MCF 10A (cell line): ENCODE measurements at regions not wholly inside any gene's neighbourhood (a gene's known extent, or its start where the extent isn't known, plus 50 kb on each side); places are given as distances from the start of the nearest gene placed in this dataset.

Experiments
- BruUV-seq: library from RNA; stranded (reverse); fragments of 400-500 nt; replicated peaks from 2 replicates; lab custom pipeline; 2021; lab: Mats Ljungman, UMichigan
- CTCF ChIA-PET: fragments of 300-600 bp; sonication (Branson Sonifier 250); formaldehyde crosslinking; extraction: SDS; loops from one replicate; lab custom pipeline; 2021; ENCODE audit warnings: antibody characterized with exemption, inconsistent platforms; lab: Yijun Ruan, JAX
- POLR2A ChIA-PET: fragments of 300-600, 350-650 bp; sonication (Branson Sonifier 250); formaldehyde crosslinking; extraction: SDS; loops from one replicate; lab custom pipeline; 2020; ENCODE audit warnings: antibody characterized with exemption, inconsistent platforms; lab: Yijun Ruan, JAX
- DNase-seq: peaks from one replicate; pipeline ENCODE4 v3.0.0-alpha.2; 2018; ENCODE audit not compliant: unreplicated experiment
- H3K27ac Mint-ChIP-seq: one replicate; pipeline ENCODE4 v1.8.0; 2022; ENCODE audit warnings: mild to moderate bottlenecking, low read depth, mixed read lengths; ENCODE audit not compliant: unreplicated experiment
- H3K27me3 Mint-ChIP-seq: one replicate; pipeline ENCODE4 v1.8.0; 2022; ENCODE audit warnings: mixed read lengths; ENCODE audit not compliant: insufficient read depth, unreplicated experiment
- H3K36me3 Mint-ChIP-seq: one replicate; pipeline ENCODE4 v1.8.0; 2022; ENCODE audit warnings: mild to moderate bottlenecking, moderate library complexity, mixed read lengths; ENCODE audit not compliant: insufficient read depth, unreplicated experiment
- H3K4me1 Mint-ChIP-seq: one replicate; pipeline ENCODE4 v1.8.0; 2022; ENCODE audit warnings: mixed read lengths; ENCODE audit not compliant: insufficient read depth, unreplicated experiment
- H3K4me3 Mint-ChIP-seq: one replicate; pipeline ENCODE4 v1.8.0; 2022; ENCODE audit warnings: mild to moderate bottlenecking, moderate library complexity, mixed read lengths; ENCODE audit not compliant: unreplicated experiment
- H3K9me3 Mint-ChIP-seq: one replicate; pipeline ENCODE4 v1.8.0; 2022; ENCODE audit warnings: mixed read lengths; ENCODE audit not compliant: unreplicated experiment
- CTCF ChIP-seq: fragments of 200-600 bp; IDR thresholded peaks from one replicate; pipeline ENCODE4 v1.8.0; 2022; ENCODE audit warnings: antibody characterized with exemption, mild to moderate bottlenecking; ENCODE audit not compliant: unreplicated experiment
- intact Hi-C: fragments of 100-400 bp; cut with micrococcal nuclease; formaldehyde crosslinking; loops from 2 replicates; pipeline ENCODE4 v1.14.1; 2022

GRCh38 chr1:221294242-221294641, 415.0 kb downstream of the HLX start:
- Mint-ChIP-seq H3K4me3 (no peak overlapping the region), H3K4me1 (no peaks in the 10 kb centered on the region), H3K9me3 (no peaks in the 10 kb centered on the region), H3K27ac (no peak overlapping the region), H3K36me3 (no peaks in the 10 kb centered on the region), H3K27me3 (no peaks in the 10 kb centered on the region)
- BruUV-seq = no TSS peak
- intact Hi-C loops = loop anchor here (1.0 to 2.0 kb wide), 2 partner anchors 23 to 98 kb away; no protein-coding TSS in a partner anchor
- no peak for TF ChIP-seq CTCF
- POLR2A ChIA-PET = interaction anchor here (0.5 to 1.7 kb wide), 6 partner anchors 8 to 853 kb away, joined by 3 to 10 read pairs (median 4); no protein-coding TSS in a partner anchor
- CTCF ChIA-PET = interaction anchor here (1.1 to 1.7 kb wide), 2 partner anchors 19 to 21 kb away, joined by 3 read pairs; no protein-coding TSS in a partner anchor
- DNase-seq = peak; percentile 98

GRCh38 chr1:221302357-221302756, 423.1 kb downstream of the HLX start:
- ChIA-PET CTCF (no interaction called here), POLR2A (no interaction called here)
- no peak for TF ChIP-seq CTCF
- DNase-seq = no peak
- H3K9me3 Mint-ChIP-seq = no peaks in the 10 kb centered on the region
- H3K4me1 Mint-ChIP-seq = no peaks in the 10 kb centered on the region
- H3K27ac Mint-ChIP-seq = no peak overlapping the region
- intact Hi-C loops = no loop called here
- H3K4me3 Mint-ChIP-seq = no peak overlapping the region
- no TSS peak for BruUV-seq
- no peaks in the 10 kb centered on the region for H3K36me3 Mint-ChIP-seq
- H3K27me3 Mint-ChIP-seq = no peaks in the 10 kb centered on the region

- Mint-ChIP-seq H3K9me3 (no peaks in the 10 kb centered on the region), H3K36me3 (no peaks in the 10 kb centered on the region), H3K27me3 (no peaks in the 10 kb centered on the region), H3K4me1 (no peaks in the 10 kb centered on the region), H3K4me3 (no peak overlapping the region), H3K27ac (no peak overlapping the region)
- BruUV-seq = no TSS peak
- intact Hi-C loops = no loop called here
- TF ChIP-seq CTCF = no peak
- DNase-seq = no peak
- CTCF ChIA-PET = no interaction called here
- POLR2A ChIA-PET = no interaction called here
Observed at GRCh38 chr1:221302810-221303209, 423.6 kb downstream of the HLX start.

- intact Hi-C loops = no loop called here
- TF ChIP-seq CTCF = no peak
- Mint-ChIP-seq H3K36me3 (no peaks in the 10 kb centered on the region), H3K4me3 (no peak overlapping the region), H3K4me1 (no peaks in the 10 kb centered on the region), H3K27me3 (no peaks in the 10 kb centered on the region), H3K27ac (no peak overlapping the region), H3K9me3 (no peaks in the 10 kb centered on the region)
- no peak for DNase-seq
- BruUV-seq = no TSS peak
- POLR2A ChIA-PET = interaction anchor here (0.6 to 0.9 kb wide), 4 partner anchors 9 to 1261 kb away, joined by 3 to 4 read pairs (median 4); no protein-coding TSS in a partner anchor
- CTCF ChIA-PET = interaction anchor here (0.6 to 1.2 kb wide), 2 partner anchors 494 to 530 kb away, joined by 3 read pairs; no protein-coding TSS in a partner anchor
Observed at GRCh38 chr1:221303623-221304022, 424.4 kb downstream of the HLX start.
